Gastroesophageal sphincter (tissue), 4 donors: ENCODE measurements at regions not wholly inside any gene's neighbourhood (a gene's known extent, or its start where the extent isn't known, plus 50 kb on each side); places are given as distances from the start of the nearest gene placed in this dataset.
"Not testable (repeated sequence)": the region's sequence is repeated elsewhere in the genome, so short reads cannot be mapped to it uniquely, and the experiment has no call there.

Source experiments
- ATAC-seq: fragments of 150-250 bp; one replicate; pipeline ENCODE4 v1.9.1; 2016; ENCODE audit warnings: mild to moderate bottlenecking, moderate library complexity
- H3K27ac ChIP-seq, 4 donors: fragments of 200-600 bp; sonication (generic) in 3 of 4; 1 replicate in 3 of 4; 2 replicates in 1 of 4; pipeline ENCODE4 v1.5.1; 2016 to 2019
- H3K27me3 ChIP-seq: fragments of 200-600 bp; sonication (generic); one replicate; pipeline ENCODE4 v1.5.1; 2019
- H3K36me3 ChIP-seq, 2 donors: fragments of 200-600 bp; sonication (generic); one replicate each; pipeline ENCODE4 v1.5.1; 2019; ENCODE audit warnings: control low read depth in 1 of 2
- H3K4me1 ChIP-seq, 3 donors: fragments of 200-600 bp; sonication (generic); 1 replicate in 2 of 3; 2 replicates in 1 of 3; pipeline ENCODE4 v1.5.1; 2016 to 2019; ENCODE audit warnings: control low read depth in 2 of 3
- H3K4me3 ChIP-seq, 2 donors: fragments of 200-600 bp; sonication (generic); one replicate each; pipeline ENCODE4 v1.5.1; 2019; ENCODE audit warnings: mild to moderate bottlenecking in 1 of 2, moderate library complexity in 1 of 2
- H3K9me3 ChIP-seq, 3 donors: fragments of 200-600 bp; sonication (generic); one replicate each; pipeline ENCODE4 v1.5.1; 2017 to 2019; ENCODE audit warnings: control low read depth in 2 of 3
- EP300 ChIP-seq: sonication (generic); formaldehyde crosslinking; IDR thresholded peaks from one replicate; pipeline ENCODE4 v1.6.1; 2017; ENCODE audit warnings: antibody characterized with exemption, mild to moderate bottlenecking
- POLR2A ChIP-seq, 2 donors: fragments of 450-650 bp; IDR thresholded peaks; one replicate each; pipeline ENCODE4 v1.6.1; 2017; ENCODE audit warnings: antibody characterized with exemption in 2 of 2, mild to moderate bottlenecking in 2 of 2, moderate library complexity in 1 of 2
- POLR2AphosphoS5 ChIP-seq: sonication (generic); formaldehyde crosslinking; IDR thresholded peaks from one replicate; pipeline ENCODE4 v1.6.1; 2017; ENCODE audit warnings: antibody characterized with exemption
- WGBS, 2 donors: methylation state at CpG; one replicate each; pipeline ENCODE4 v1.1.5; 2018; ENCODE audit warnings: low coverage in 1 of 2; 5-methylcytosine and 5-hydroxymethylcytosine counted together
- TF ChIP-seq, protein P1 (sequence below), 4 experiments: fragments of 200-600 bp in 2 of 4; fragments of 450-650 bp in 2 of 4; sonication (generic) in 1 of 4; IDR thresholded peaks; one replicate each; pipeline ENCODE4 v1.5.1; 2017 to 2019; ENCODE audit warnings: antibody characterized with exemption in 4 of 4, mild to moderate bottlenecking in 2 of 4, moderate library complexity in 2 of 4

DNA sequence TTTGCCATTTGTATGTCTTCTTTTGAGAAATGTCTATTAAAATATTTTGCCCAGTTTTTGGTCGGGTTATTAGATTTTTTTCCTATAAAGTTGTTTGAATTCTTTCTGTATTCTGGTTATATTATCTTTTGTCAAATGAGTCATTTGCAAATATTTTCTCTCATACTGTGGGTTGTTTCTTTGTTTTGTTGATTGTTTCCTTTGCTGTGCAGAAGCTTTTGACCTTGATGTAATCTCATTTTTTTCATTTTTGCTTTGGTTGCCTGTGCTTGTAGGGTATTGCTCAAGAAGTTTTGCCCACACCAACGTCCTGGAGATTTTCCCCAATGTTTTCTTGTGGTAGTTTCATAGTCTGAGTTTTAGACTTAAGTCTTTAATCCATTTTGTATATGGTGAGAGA is 245.7 kb downstream of the ADCYAP1 start:
- no peak for ATAC-seq
- Histone ChIP-seq H3K27ac (no peak overlapping the region), H3K4me3 (no peak overlapping the region), H3K9me3 (no peaks in the 10 kb centered on the region), H3K36me3 (no peaks in the 10 kb centered on the region), H3K27me3 (no peaks in the 10 kb centered on the region), H3K4me1 (no peaks in the 10 kb centered on the region)
- WGBS, 2 donors: 46 to 50% methylated on average over 2 of the region's 2 CpGs
- TF ChIP-seq, protein P1, sequence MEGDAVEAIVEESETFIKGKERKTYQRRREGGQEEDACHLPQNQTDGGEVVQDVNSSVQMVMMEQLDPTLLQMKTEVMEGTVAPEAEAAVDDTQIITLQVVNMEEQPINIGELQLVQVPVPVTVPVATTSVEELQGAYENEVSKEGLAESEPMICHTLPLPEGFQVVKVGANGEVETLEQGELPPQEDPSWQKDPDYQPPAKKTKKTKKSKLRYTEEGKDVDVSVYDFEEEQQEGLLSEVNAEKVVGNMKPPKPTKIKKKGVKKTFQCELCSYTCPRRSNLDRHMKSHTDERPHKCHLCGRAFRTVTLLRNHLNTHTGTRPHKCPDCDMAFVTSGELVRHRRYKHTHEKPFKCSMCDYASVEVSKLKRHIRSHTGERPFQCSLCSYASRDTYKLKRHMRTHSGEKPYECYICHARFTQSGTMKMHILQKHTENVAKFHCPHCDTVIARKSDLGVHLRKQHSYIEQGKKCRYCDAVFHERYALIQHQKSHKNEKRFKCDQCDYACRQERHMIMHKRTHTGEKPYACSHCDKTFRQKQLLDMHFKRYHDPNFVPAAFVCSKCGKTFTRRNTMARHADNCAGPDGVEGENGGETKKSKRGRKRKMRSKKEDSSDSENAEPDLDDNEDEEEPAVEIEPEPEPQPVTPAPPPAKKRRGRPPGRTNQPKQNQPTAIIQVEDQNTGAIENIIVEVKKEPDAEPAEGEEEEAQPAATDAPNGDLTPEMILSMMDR (IDR thresholded peaks at IDR 0.05): no peak
- TF ChIP-seq EP300 (no peak), POLR2A (IDR thresholded peaks at IDR 0.05) (no peak), POLR2AphosphoS5 (no peak)

DNA sequence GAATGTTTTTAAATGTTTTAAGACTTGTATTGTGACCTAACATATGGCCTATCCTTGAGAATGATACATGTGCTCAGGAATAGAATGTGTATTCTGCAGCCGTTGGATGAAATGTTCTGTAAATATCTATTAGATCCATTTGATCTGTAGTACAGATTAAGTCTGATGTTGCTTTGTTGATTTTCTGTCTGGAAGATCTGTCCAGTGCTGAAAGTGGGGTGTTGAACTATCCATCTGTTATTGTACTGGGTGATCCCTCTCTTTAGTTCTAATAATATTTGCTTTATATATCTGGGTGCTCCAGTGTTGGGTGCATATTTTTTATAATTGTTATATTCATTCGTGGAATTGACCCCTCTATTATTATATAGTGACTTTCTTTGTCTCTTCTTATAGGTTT is 248.3 kb downstream of the ADCYAP1 start:
- not testable (repeated sequence) for H3K27me3 ChIP-seq, ATAC-seq, H3K9me3 ChIP-seq, H3K4me3 ChIP-seq, H3K27ac ChIP-seq, H3K36me3 ChIP-seq, H3K4me1 ChIP-seq
- 43 to 62% methylated on average over 2 of the region's 2 CpGs for WGBS, 2 donors

DNA sequence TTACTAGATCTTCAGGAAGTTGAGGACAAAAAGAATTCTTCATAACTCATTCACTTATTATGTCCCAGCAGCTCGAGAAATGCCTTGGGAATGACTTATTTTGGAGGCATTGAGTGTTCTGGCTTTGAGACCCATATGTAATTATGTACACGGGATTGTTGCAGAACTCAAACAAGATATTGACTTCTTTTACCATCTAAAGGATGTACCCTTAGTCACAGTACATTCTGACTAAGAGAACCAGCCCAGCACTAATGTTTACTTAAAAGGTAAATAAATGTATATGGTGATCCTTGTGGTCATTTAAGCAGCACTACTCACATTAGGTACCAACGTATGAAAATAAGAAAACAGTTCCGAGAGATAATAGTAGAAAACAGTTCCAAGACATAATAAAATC is 268.9 kb downstream of the ADCYAP1 start:
- Histone ChIP-seq H3K27me3 (no peaks in the 10 kb centered on the region), H3K27ac (no peak overlapping the region), H3K36me3 (no peaks in the 10 kb centered on the region), H3K4me1 (no peaks in the 10 kb centered on the region), H3K9me3 (peaks cover 0 to 13% (median 0%) of the 10 kb centered on the region in 3 donors), H3K4me3 (no peak overlapping the region)
- no peak for ATAC-seq
- WGBS, 2 donors: 66 to 69% methylated on average over 4 of the region's 4 CpGs
- TF ChIP-seq POLR2A (IDR thresholded peaks at IDR 0.05): no peak
- TF ChIP-seq, protein P1 (IDR thresholded peaks at IDR 0.05): no peak
- TF ChIP-seq EP300: no peak
- no peak for TF ChIP-seq POLR2AphosphoS5

DNA sequence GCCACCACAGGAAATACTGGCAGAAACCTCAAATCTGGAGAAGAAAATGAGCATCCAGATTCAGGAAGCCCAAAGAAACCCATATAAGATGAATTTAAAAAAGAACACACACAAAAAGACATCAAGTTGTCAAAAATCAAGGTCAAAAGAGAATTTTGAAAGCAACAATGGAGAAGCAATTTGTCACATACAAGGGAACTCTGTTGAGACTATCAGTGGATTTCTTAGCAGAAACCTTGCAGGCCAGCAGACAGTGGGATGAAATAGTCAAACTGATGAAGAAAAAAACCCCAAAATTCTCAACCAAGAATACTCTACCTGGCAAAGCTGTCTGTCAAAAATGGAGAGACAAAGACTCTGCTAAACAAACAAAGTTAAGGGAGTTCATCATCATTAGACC is 272.6 kb downstream of the ADCYAP1 start:
- ATAC-seq: no peak
- H3K4me3 ChIP-seq: no peak overlapping the region
- TF ChIP-seq, protein P1 (IDR thresholded peaks at IDR 0.05): no peak
- TF ChIP-seq POLR2AphosphoS5 (no peak), POLR2A (IDR thresholded peaks at IDR 0.05) (no peak), EP300 (no peak)

DNA sequence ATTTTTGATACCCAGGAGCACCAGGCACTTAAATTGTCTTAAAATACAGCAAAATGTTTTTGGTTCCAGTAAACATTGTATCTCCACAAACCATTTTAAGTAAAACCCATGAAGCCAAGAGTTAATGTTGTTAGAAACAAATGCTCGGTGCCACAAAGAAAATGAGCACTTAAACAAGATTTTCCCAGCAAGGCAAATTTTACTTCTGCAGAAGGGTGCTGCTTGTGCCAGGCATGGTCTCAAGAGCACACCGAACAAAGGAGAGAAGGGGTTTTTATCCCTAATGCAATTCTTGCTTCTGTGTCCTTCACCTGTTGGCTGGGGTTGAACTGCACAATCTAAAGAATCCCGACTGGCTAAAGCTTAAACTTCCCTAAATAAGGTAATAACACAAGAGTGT is 286.7 kb downstream of the ADCYAP1 start:
- TF ChIP-seq EP300 (no peak), POLR2AphosphoS5 (no peak)
- TF ChIP-seq, protein P1 (IDR thresholded peaks at IDR 0.05): no peak
- Histone ChIP-seq H3K36me3 (no peaks in the 10 kb centered on the region), H3K4me1 (no peaks in the 10 kb centered on the region), H3K27me3 (no peaks in the 10 kb centered on the region), H3K4me3 (no peak overlapping the region), H3K27ac (no peak overlapping the region), H3K9me3 (peaks cover 0 to 7% (median 0%) of the 10 kb centered on the region in 3 donors)
- WGBS, 2 donors: 61 to 83% methylated on average over 2 to 3 of the region's 3 CpGs
- ATAC-seq: no peak

More for the DNA sequence above, 272.6 kb downstream of the ADCYAP1 start:
- no peaks in the 10 kb centered on the region for H3K4me1 ChIP-seq
- no peak overlapping the region for H3K27ac ChIP-seq
- H3K9me3 ChIP-seq: peaks cover 0 to 13% (median 0%) of the 10 kb centered on the region in 3 donors
- no peaks in the 10 kb centered on the region for H3K27me3 ChIP-seq
- H3K36me3 ChIP-seq: no peaks in the 10 kb centered on the region

DNA sequence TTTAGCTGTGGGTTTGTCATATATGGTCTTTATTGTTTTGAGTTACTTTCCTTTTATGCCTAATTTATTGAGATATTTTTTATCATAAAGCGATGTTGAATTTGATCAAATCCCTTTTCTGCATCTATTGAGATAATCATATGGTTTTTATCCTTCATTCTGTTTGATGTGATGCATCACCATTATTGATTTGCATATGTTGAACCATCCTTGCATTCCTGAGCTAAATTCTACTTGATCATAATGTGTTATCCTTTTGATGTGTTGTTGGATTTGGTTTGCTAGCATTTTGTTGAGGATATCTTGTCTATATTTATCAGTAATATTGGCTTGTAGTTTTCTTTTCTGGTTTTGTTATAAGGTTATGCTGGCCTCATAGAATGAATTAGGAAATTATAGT is 308.5 kb downstream of the ADCYAP1 start:
- TF ChIP-seq POLR2A (IDR thresholded peaks at IDR 0.05) (no peak), EP300 (no peak), POLR2AphosphoS5 (no peak)
- TF ChIP-seq, protein P1 (IDR thresholded peaks at IDR 0.05): no peak
- Histone ChIP-seq H3K4me3 (no peak overlapping the region), H3K9me3 (peaks cover 0 to 17% (median 0%) of the 10 kb centered on the region in 3 donors), H3K27me3 (no peaks in the 10 kb centered on the region), H3K27ac (no peak overlapping the region), H3K4me1 (no peaks in the 10 kb centered on the region), H3K36me3 (no peaks in the 10 kb centered on the region)
- no peak for ATAC-seq
- WGBS, 2 donors: 80 to 86% methylated on average over 1 of the region's 1 CpG
